ENCODE measurements at regions not wholly inside any gene's neighbourhood (a gene's known extent, or its start where the extent isn't known, plus 50 kb on each side); places are given as distances from the start of the nearest gene placed in this dataset.

- Histone ChIP-seq H3K4me3 (no peak overlapping the region), H3K4me1 (no peaks in the 10 kb centered on the region), H3K9me3 (no peaks in the 10 kb centered on the region), H3K36me3 (no peaks in the 10 kb centered on the region), H3K27ac (no peak overlapping the region), H3K27me3 (peaks cover 3 to 30% (median 7%) of the 10 kb centered on the region in 3 donors)
- intact Hi-C loops (cut with DNase I; ENCODE audit: low total_unique reads): no loop called here
- no peak for ATAC-seq
- in situ Hi-C loops (cut with MboI; ENCODE audit: low sequenced_read_pairs in 4 of 4): no loop called here
- TF ChIP-seq CTCF (IDR thresholded peaks at IDR 0.05 in 4 of 5, conservative IDR thresholded peaks at IDR 0.05 in 1 of 5) (no peak), POLR2A (IDR thresholded peaks at IDR 0.05) (no peak)
- DNase-seq: no peak
These were observed 100.0 kb downstream of the CRYAA start for GRCh38 chr21:43268804-43269186.

GRCh38 chr21:43268086-43268803 lies 99.4 kb downstream of the CRYAA start:
- H3K27ac ChIP-seq: no peak overlapping the region
- no peaks in the 10 kb centered on the region for H3K36me3 ChIP-seq
- no peaks in the 10 kb centered on the region for H3K4me1 ChIP-seq
- intact Hi-C loops (cut with DNase I; ENCODE audit: low total_unique reads) (no loop called here), in situ Hi-C loops (cut with MboI; ENCODE audit: low sequenced_read_pairs in 4 of 4) (no loop called here)
- H3K27me3 ChIP-seq: peaks cover 3 to 30% (median 7%) of the 10 kb centered on the region in 3 donors
- H3K4me3 ChIP-seq: no peak overlapping the region
- no peak for DNase-seq
- ATAC-seq: no peak
- TF ChIP-seq CTCF (IDR thresholded peaks at IDR 0.05 in 4 of 5, conservative IDR thresholded peaks at IDR 0.05 in 1 of 5): no peak
- no peak for TF ChIP-seq POLR2A (IDR thresholded peaks at IDR 0.05)
- no peaks in the 10 kb centered on the region for H3K9me3 ChIP-seq

- no peak for ATAC-seq
- no peak for DNase-seq
- TF ChIP-seq POLR2A (IDR thresholded peaks at IDR 0.05): no peak
- TF ChIP-seq CTCF (IDR thresholded peaks at IDR 0.05 in 4 of 5, conservative IDR thresholded peaks at IDR 0.05 in 1 of 5): no peak
These were observed 98.7 kb downstream of the CRYAA start for GRCh38 chr21:43267391-43268085.

GRCh38 chr21:43266534-43266933 lies 97.7 kb downstream of the CRYAA start:
- no peak for DNase-seq

More at GRCh38 chr21:43267391-43268085, 98.7 kb downstream of the CRYAA start:
- H3K27ac ChIP-seq: no peak overlapping the region
- H3K9me3 ChIP-seq: no peaks in the 10 kb centered on the region
- peaks cover 3 to 30% (median 7%) of the 10 kb centered on the region in 3 donors for H3K27me3 ChIP-seq
- no peaks in the 10 kb centered on the region for H3K36me3 ChIP-seq
- H3K4me1 ChIP-seq: no peaks in the 10 kb centered on the region
- in situ Hi-C loops (cut with MboI; ENCODE audit: low sequenced_read_pairs in 4 of 4): no loop called here
- intact Hi-C loops (cut with DNase I; ENCODE audit: low total_unique reads): no loop called here
- H3K4me3 ChIP-seq: no peak overlapping the region

More at GRCh38 chr21:43266534-43266933, 97.7 kb downstream of the CRYAA start:
- Histone ChIP-seq H3K36me3 (no peaks in the 10 kb centered on the region), H3K27me3 (peaks cover 1 to 28% (median 3%) of the 10 kb centered on the region in 3 donors), H3K9me3 (no peaks in the 10 kb centered on the region), H3K27ac (no peak overlapping the region), H3K4me3 (no peak overlapping the region), H3K4me1 (no peaks in the 10 kb centered on the region)
- no peak for TF ChIP-seq POLR2A (IDR thresholded peaks at IDR 0.05)
- no peak for TF ChIP-seq CTCF (IDR thresholded peaks at IDR 0.05 in 4 of 5, conservative IDR thresholded peaks at IDR 0.05 in 1 of 5)
- in situ Hi-C loops (cut with MboI; ENCODE audit: low sequenced_read_pairs in 4 of 4): no loop called here
- ATAC-seq: peak; percentile 9 to 14
- intact Hi-C loops (cut with DNase I; ENCODE audit: low total_unique reads): no loop called here

All from gastrocnemius medialis (tissue), 4 donors.